ENCODE measurements at regions not wholly inside any gene's neighbourhood (a gene's known extent, or its start where the extent isn't known, plus 50 kb on each side); places are given as distances from the start of the nearest gene placed in this dataset.

- Histone ChIP-seq H3K4me3 (ENCODE audit: low read length) (no peak overlapping the region), H3K36me3 (ENCODE audit: control insufficient read depth, insufficient read depth, low read length) (no peaks in the 10 kb centered on the region), H3K27ac (ENCODE audit: low read depth, low read length) (peak overlapping the region; percentile 32), H3K9ac (ENCODE audit: low read length) (no peak overlapping the region), H3K27me3 (ENCODE audit: control insufficient read depth, insufficient read depth, low read length) (no peaks in the 10 kb centered on the region), H3K4me1 (ENCODE audit: control insufficient read depth, insufficient read depth, low read length) (no peaks in the 10 kb centered on the region)
Measured at GRCh38 chrX:6707497-6707896, 172.6 kb upstream of the VCX3A start.

GRCh38 chrX:6701085-6701484, 166.2 kb upstream of the VCX3A start:
- Histone ChIP-seq H3K4me3 (ENCODE audit: low read length) (no peak overlapping the region), H3K27me3 (ENCODE audit: control insufficient read depth, insufficient read depth, low read length) (no peaks in the 10 kb centered on the region), H3K4me1 (ENCODE audit: control insufficient read depth, insufficient read depth, low read length) (no peaks in the 10 kb centered on the region), H3K36me3 (ENCODE audit: control insufficient read depth, insufficient read depth, low read length) (no peaks in the 10 kb centered on the region), H3K27ac (ENCODE audit: low read depth, low read length) (no peak overlapping the region), H3K9ac (ENCODE audit: low read length) (no peak overlapping the region)

GRCh38 chrX:6695717-6696116, 160.8 kb upstream of the VCX3A start:
- no peak overlapping the region for H3K27ac ChIP-seq (ENCODE audit: low read depth, low read length)
- no peak overlapping the region for H3K4me3 ChIP-seq (ENCODE audit: low read length)
- H3K9ac ChIP-seq (ENCODE audit: low read length) = no peak overlapping the region
- no peaks in the 10 kb centered on the region for H3K36me3 ChIP-seq (ENCODE audit: control insufficient read depth, insufficient read depth, low read length)
- H3K4me1 ChIP-seq (ENCODE audit: control insufficient read depth, insufficient read depth, low read length) = no peaks in the 10 kb centered on the region
- H3K27me3 ChIP-seq (ENCODE audit: control insufficient read depth, insufficient read depth, low read length) = no peaks in the 10 kb centered on the region

- no peak overlapping the region for H3K4me3 ChIP-seq (ENCODE audit: low read length)
- H3K4me1 ChIP-seq (ENCODE audit: control insufficient read depth, insufficient read depth, low read length) = no peaks in the 10 kb centered on the region
- no peaks in the 10 kb centered on the region for H3K36me3 ChIP-seq (ENCODE audit: control insufficient read depth, insufficient read depth, low read length)
- H3K9ac ChIP-seq (ENCODE audit: low read length) = no peak overlapping the region
- no peaks in the 10 kb centered on the region for H3K27me3 ChIP-seq (ENCODE audit: control insufficient read depth, insufficient read depth, low read length)
- H3K27ac ChIP-seq (ENCODE audit: low read depth, low read length) = no peak overlapping the region
Measured at GRCh38 chrX:6694977-6695376, 160.1 kb upstream of the VCX3A start.

- Histone ChIP-seq H3K4me1 (ENCODE audit: control insufficient read depth, insufficient read depth, low read length) (no peaks in the 10 kb centered on the region), H3K36me3 (ENCODE audit: control insufficient read depth, insufficient read depth, low read length) (no peaks in the 10 kb centered on the region), H3K27me3 (ENCODE audit: control insufficient read depth, insufficient read depth, low read length) (no peaks in the 10 kb centered on the region), H3K4me3 (ENCODE audit: low read length) (no peak overlapping the region), H3K27ac (ENCODE audit: low read depth, low read length) (no peak overlapping the region), H3K9ac (ENCODE audit: low read length) (no peak overlapping the region)
Measured at GRCh38 chrX:6694221-6694620, 159.3 kb upstream of the VCX3A start.

- no peaks in the 10 kb centered on the region for H3K36me3 ChIP-seq (ENCODE audit: control insufficient read depth, insufficient read depth, low read length)
Measured at GRCh38 chrX:6693051-6693450, 158.1 kb upstream of the VCX3A start.

GRCh38 chrX:6685489-6685888, 150.6 kb upstream of the VCX3A start:
- Histone ChIP-seq H3K4me1 (ENCODE audit: control insufficient read depth, insufficient read depth, low read length) (no peaks in the 10 kb centered on the region), H3K4me3 (ENCODE audit: low read length) (no peak overlapping the region)

More at GRCh38 chrX:6693051-6693450, 158.1 kb upstream of the VCX3A start:
- no peak overlapping the region for H3K4me3 ChIP-seq (ENCODE audit: low read length)
- no peak overlapping the region for H3K9ac ChIP-seq (ENCODE audit: low read length)
- H3K27me3 ChIP-seq (ENCODE audit: control insufficient read depth, insufficient read depth, low read length) = no peaks in the 10 kb centered on the region
- no peak overlapping the region for H3K27ac ChIP-seq (ENCODE audit: low read depth, low read length)
- no peaks in the 10 kb centered on the region for H3K4me1 ChIP-seq (ENCODE audit: control insufficient read depth, insufficient read depth, low read length)

GRCh38 chrX:6683353-6683752, 148.4 kb upstream of the VCX3A start:
- no peak overlapping the region for H3K27ac ChIP-seq (ENCODE audit: low read depth, low read length)
- no peak overlapping the region for H3K9ac ChIP-seq (ENCODE audit: low read length)
- no peaks in the 10 kb centered on the region for H3K36me3 ChIP-seq (ENCODE audit: control insufficient read depth, insufficient read depth, low read length)
- no peaks in the 10 kb centered on the region for H3K27me3 ChIP-seq (ENCODE audit: control insufficient read depth, insufficient read depth, low read length)
- no peaks in the 10 kb centered on the region for H3K4me1 ChIP-seq (ENCODE audit: control insufficient read depth, insufficient read depth, low read length)
- no peak overlapping the region for H3K4me3 ChIP-seq (ENCODE audit: low read length)

More at GRCh38 chrX:6685489-6685888, 150.6 kb upstream of the VCX3A start:
- H3K36me3 ChIP-seq (ENCODE audit: control insufficient read depth, insufficient read depth, low read length) = no peaks in the 10 kb centered on the region
- H3K27me3 ChIP-seq (ENCODE audit: control insufficient read depth, insufficient read depth, low read length) = no peaks in the 10 kb centered on the region
- no peak overlapping the region for H3K9ac ChIP-seq (ENCODE audit: low read length)
- no peak overlapping the region for H3K27ac ChIP-seq (ENCODE audit: low read depth, low read length)

- Histone ChIP-seq H3K4me1 (ENCODE audit: control insufficient read depth, insufficient read depth, low read length) (no peaks in the 10 kb centered on the region), H3K27me3 (ENCODE audit: control insufficient read depth, insufficient read depth, low read length) (no peaks in the 10 kb centered on the region), H3K27ac (ENCODE audit: low read depth, low read length) (no peak overlapping the region), H3K9ac (ENCODE audit: low read length) (no peak overlapping the region), H3K4me3 (ENCODE audit: low read length) (no peak overlapping the region), H3K36me3 (ENCODE audit: control insufficient read depth, insufficient read depth, low read length) (no peaks in the 10 kb centered on the region)
Measured at GRCh38 chrX:6681521-6682145, 146.7 kb upstream of the VCX3A start.

GRCh38 chrX:6679988-6680387, 145.1 kb upstream of the VCX3A start:
- no peaks in the 10 kb centered on the region for H3K36me3 ChIP-seq (ENCODE audit: control insufficient read depth, insufficient read depth, low read length)
- no peak overlapping the region for H3K4me3 ChIP-seq (ENCODE audit: low read length)
- H3K27ac ChIP-seq (ENCODE audit: low read depth, low read length) = no peak overlapping the region
- H3K27me3 ChIP-seq (ENCODE audit: control insufficient read depth, insufficient read depth, low read length) = no peaks in the 10 kb centered on the region
- no peak overlapping the region for H3K9ac ChIP-seq (ENCODE audit: low read length)
- H3K4me1 ChIP-seq (ENCODE audit: control insufficient read depth, insufficient read depth, low read length) = no peaks in the 10 kb centered on the region

GRCh38 chrX:6679550-6679949, 144.6 kb upstream of the VCX3A start:
- Histone ChIP-seq H3K27ac (ENCODE audit: low read depth, low read length) (no peak overlapping the region), H3K27me3 (ENCODE audit: control insufficient read depth, insufficient read depth, low read length) (no peaks in the 10 kb centered on the region), H3K4me3 (ENCODE audit: low read length) (no peak overlapping the region), H3K9ac (ENCODE audit: low read length) (no peak overlapping the region), H3K4me1 (ENCODE audit: control insufficient read depth, insufficient read depth, low read length) (no peaks in the 10 kb centered on the region), H3K36me3 (ENCODE audit: control insufficient read depth, insufficient read depth, low read length) (no peaks in the 10 kb centered on the region)

- H3K4me3 ChIP-seq (ENCODE audit: low read length) = no peak overlapping the region
- no peaks in the 10 kb centered on the region for H3K36me3 ChIP-seq (ENCODE audit: control insufficient read depth, insufficient read depth, low read length)
- no peaks in the 10 kb centered on the region for H3K27me3 ChIP-seq (ENCODE audit: control insufficient read depth, insufficient read depth, low read length)
- H3K4me1 ChIP-seq (ENCODE audit: control insufficient read depth, insufficient read depth, low read length) = no peaks in the 10 kb centered on the region
- no peak overlapping the region for H3K27ac ChIP-seq (ENCODE audit: low read depth, low read length)
- no peak overlapping the region for H3K9ac ChIP-seq (ENCODE audit: low read length)
Measured at GRCh38 chrX:6678313-6678712, 143.4 kb upstream of the VCX3A start.

- Histone ChIP-seq H3K27ac (ENCODE audit: low read depth, low read length) (no peak overlapping the region), H3K9ac (ENCODE audit: low read length) (no peak overlapping the region), H3K36me3 (ENCODE audit: control insufficient read depth, insufficient read depth, low read length) (no peaks in the 10 kb centered on the region), H3K27me3 (ENCODE audit: control insufficient read depth, insufficient read depth, low read length) (no peaks in the 10 kb centered on the region), H3K4me3 (ENCODE audit: low read length) (no peak overlapping the region), H3K4me1 (ENCODE audit: control insufficient read depth, insufficient read depth, low read length) (no peaks in the 10 kb centered on the region)
Measured at GRCh38 chrX:6674734-6675133, 139.8 kb upstream of the VCX3A start.
